ENCODE measurements at regions not wholly inside any gene's neighbourhood (a gene's known extent, or its start where the extent isn't known, plus 50 kb on each side); places are given as distances from the start of the nearest gene placed in this dataset.

GRCh38 chr5:9790276-9790675 lies 160.1 kb upstream of the TAS2R1 start:
- ATAC-seq, result no peak
- Histone ChIP-seq H3K4me3 (no peak overlapping the region), H3K27me3 (no peaks in the 10 kb centered on the region), H3K36me3 (no peaks in the 10 kb centered on the region), H3K27ac (no peak overlapping the region), H3K4me1 (no peaks in the 10 kb centered on the region), H3K9me3 (no peaks in the 10 kb centered on the region)
- TF ChIP-seq EP300 (IDR thresholded peaks at IDR 0.05), result no peak
- TF ChIP-seq CTCF (IDR thresholded peaks at IDR 0.05), result no peak
- no peak for TF ChIP-seq POLR2A (IDR thresholded peaks at IDR 0.05)
- no peak for TF ChIP-seq POLR2AphosphoS5 (IDR thresholded peaks at IDR 0.05)
- WGBS, 2 donors (ENCODE audit: low coverage in 1 of 2), result 81 to 93% methylated on average over 7 of the region's 7 CpGs

GRCh38 chr5:9789777-9790176 lies 159.6 kb upstream of the TAS2R1 start:
- no peaks in the 10 kb centered on the region for H3K36me3 ChIP-seq
- 33% methylated on average over 1 of the region's 1 CpG; no CpG with 5 or more reads in 1 of the 2 donors for WGBS, 2 donors (ENCODE audit: low coverage in 1 of 2)
- H3K4me3 ChIP-seq, result no peak overlapping the region
- no peak for ATAC-seq
- no peak for TF ChIP-seq CTCF (IDR thresholded peaks at IDR 0.05)
- no peak for TF ChIP-seq POLR2AphosphoS5 (IDR thresholded peaks at IDR 0.05)
- no peak for TF ChIP-seq EP300 (IDR thresholded peaks at IDR 0.05)
- no peaks in the 10 kb centered on the region for H3K9me3 ChIP-seq
- H3K4me1 ChIP-seq, result no peaks in the 10 kb centered on the region
- H3K27me3 ChIP-seq, result no peaks in the 10 kb centered on the region
- no peak overlapping the region for H3K27ac ChIP-seq

GRCh38 chr5:9787861-9788600 lies 157.9 kb upstream of the TAS2R1 start:
- TF ChIP-seq POLR2A (IDR thresholded peaks at IDR 0.05) (no peak), POLR2AphosphoS5 (IDR thresholded peaks at IDR 0.05) (no peak), CTCF (IDR thresholded peaks at IDR 0.05) (no peak), EP300 (IDR thresholded peaks at IDR 0.05) (no peak)
- Histone ChIP-seq H3K27ac (no peak overlapping the region), H3K4me3 (no peak overlapping the region), H3K9me3 (no peaks in the 10 kb centered on the region), H3K36me3 (no peaks in the 10 kb centered on the region), H3K27me3 (no peaks in the 10 kb centered on the region), H3K4me1 (no peaks in the 10 kb centered on the region)
- 58 to 61% methylated on average over 4 to 6 of the region's 8 CpGs for WGBS, 2 donors (ENCODE audit: low coverage in 1 of 2)
- ATAC-seq, result no peak

- Histone ChIP-seq H3K27me3 (no peaks in the 10 kb centered on the region), H3K4me3 (no peak overlapping the region), H3K36me3 (no peaks in the 10 kb centered on the region), H3K4me1 (no peaks in the 10 kb centered on the region), H3K27ac (no peak overlapping the region), H3K9me3 (no peaks in the 10 kb centered on the region)
- 84 to 95% methylated on average over 5 to 6 of the region's 6 CpGs for WGBS, 2 donors (ENCODE audit: low coverage in 1 of 2)
- TF ChIP-seq CTCF (IDR thresholded peaks at IDR 0.05), result no peak
- no peak for TF ChIP-seq POLR2AphosphoS5 (IDR thresholded peaks at IDR 0.05)
- TF ChIP-seq EP300 (IDR thresholded peaks at IDR 0.05), result no peak
- no peak for ATAC-seq
Measured at GRCh38 chr5:9786380-9787360, 156.5 kb upstream of the TAS2R1 start.

All from gastroesophageal sphincter (tissue), 4 donors.